NCI-H146 treated with DMSO at 0.1 percent for 48 hours (cell line): ENCODE measurements at regions not wholly inside any gene's neighbourhood (a gene's known extent, or its start where the extent isn't known, plus 50 kb on each side); places are given as distances from the start of the nearest gene placed in this dataset.
"Not testable (repeated sequence)": the region's sequence is repeated elsewhere in the genome, so short reads cannot be mapped to it uniquely, and the experiment has no call there.

ENCODE experiments used
- DNase-seq: peaks from one replicate; lab custom pipeline; 2025; ENCODE audit not compliant: unreplicated experiment; lab: John Stamatoyannopoulos, UW

DNA sequence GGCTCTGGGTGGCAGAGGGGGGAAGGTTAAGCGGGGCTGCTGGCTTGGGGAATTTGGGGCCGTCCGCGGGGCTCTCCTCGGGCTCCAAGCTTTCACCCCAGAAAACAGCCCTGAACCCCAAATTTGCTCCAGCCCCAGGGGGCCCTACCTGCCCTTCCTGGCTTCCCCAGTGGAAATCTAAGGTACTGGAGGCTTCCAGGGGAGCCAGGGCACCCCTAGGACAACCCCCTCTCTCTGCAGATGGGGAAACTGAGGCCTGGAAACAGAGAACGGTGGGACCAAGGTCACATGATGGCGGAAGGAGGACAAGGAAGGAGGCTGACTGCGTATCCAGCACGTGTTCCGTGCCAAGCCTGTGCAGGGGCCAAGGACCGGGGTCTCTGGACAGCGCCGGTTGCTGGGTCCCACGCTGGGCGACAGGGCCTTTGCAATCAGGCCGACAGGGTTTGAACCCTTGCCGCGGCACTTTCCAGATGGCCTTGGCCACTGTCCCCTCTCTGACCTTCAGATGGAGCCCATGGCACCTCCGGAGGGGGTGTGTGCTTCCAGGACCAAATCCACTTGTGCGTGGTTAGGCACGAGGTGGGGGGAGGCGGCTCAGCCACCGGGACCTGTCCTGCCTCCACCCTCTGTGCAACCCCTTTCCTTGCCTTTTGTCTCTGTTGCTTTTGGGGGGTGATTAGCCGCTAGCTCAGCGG is 183.1 kb downstream of the C9orf50 start:
- no peak for DNase-seq

DNA sequence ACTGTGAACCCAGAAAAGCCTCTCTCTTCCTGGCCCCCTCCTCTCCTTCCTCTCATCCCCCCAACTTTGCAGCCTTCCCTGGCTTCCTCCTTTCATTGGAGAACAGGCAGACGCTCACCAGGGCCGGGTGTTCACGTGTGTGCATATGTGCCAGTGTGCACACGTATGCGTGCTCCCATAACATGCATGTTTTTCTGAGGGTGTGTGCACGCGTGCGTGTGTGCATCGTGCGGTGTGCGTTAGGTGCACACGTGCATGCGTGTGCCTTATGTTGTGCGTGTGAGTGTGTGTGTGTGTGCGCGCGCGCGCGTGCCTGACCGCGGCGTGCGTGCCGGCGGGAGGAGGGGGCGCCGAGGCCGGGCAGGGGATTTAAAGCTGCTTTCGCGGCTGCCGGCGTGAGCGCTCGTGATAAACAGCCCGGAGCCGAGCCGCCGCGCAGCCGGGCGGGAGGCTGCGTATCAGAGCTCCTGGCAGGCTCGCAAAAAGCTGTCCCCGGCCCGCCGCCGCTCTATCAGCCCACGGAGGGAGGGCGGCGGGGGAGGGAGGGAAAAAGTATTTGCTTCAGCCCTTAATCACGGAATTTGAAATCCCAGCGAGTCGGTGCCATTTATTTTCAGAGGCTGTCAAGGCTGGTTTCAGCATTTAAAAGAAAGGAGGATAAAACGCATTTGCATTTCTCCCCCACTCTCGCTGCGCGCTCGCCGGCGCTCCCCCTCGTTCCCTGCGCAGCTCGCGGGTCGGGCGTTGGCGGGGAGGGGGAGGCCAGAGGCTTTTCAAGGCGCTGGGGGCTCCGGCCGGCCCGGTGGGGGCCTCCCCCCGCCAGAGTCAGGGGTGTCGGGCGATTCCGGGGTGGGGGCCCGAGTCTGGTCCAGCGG is 183.9 kb downstream of the C9orf50 start:
- DNase-seq, result no peak

DNA sequence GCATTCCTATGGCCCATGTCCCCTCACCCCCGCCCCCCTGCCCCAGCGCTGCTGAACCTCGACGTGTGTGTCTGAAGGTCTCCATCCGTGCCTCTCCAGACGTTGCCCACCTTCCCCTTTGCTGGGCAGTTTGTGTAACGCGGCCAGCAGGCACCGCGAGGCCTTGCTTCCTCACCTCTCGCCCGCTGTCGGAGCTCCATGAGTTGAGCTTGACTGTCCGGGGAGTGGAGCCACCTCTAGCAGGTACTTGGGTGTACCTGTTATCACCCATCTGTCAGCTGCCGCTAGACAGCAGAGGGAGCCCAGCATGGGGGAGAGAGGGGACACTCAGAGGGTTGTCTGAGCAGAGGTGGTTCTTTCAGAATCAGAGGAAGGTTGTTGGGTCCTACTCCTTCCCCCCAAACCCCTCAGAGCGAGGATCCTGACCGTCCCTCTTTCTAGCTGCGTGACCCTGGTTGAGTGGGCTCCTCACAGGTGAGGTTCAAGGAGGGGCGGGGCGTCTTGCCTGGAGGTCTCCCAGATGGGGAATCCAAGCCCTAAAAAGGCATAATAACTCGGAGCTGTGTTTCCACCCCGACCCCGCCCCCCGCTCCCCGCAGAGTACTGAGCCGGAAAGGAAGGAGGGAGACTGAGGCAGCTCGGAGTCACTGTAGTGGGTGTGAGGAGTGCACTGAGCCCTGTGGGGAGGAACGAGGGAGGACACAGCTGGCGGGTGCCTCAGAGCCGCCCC is 184.7 kb downstream of the C9orf50 start:
- DNase-seq, result no peak

DNA sequence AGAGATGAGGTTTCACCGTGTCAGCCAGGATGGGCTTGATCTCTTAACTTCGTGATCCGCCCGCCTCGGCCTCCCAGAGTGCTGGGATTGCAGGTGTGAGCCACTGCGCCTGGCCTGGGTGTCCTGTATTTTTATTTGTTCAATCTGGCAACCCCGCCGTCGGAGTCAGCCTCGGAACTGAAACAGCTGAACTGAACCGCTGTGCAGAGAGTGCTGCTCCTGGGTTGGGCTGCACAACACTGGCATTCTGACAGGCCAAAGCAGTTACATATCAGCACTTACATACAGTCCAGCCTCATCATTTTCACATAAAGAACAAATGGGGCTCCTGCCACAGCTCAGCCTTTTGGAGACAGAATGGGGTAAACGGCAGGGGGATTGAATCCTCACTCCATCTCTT is 185.6 kb downstream of the C9orf50 start:
- no peak for DNase-seq

DNA sequence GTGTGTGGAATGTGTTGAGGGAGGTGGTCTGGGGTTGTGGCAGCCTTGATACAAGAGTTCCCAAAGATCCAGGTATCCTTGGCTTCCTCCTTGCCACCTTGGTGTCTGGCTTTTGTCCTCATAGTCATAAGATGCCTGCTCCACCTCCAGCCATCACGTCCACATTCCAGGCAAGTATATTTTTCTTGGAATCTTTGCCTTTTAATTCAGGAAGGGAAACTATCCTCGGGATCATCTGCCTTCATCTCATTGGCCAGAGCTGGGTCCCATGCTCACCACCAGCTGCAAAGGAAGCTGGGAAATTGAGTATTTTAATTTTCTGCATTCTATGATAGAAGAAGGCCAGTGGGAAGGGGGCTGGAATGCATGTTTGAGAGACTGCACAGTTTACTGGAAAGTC is 186.7 kb downstream of the C9orf50 start:
- DNase-seq, result no peak

DNA sequence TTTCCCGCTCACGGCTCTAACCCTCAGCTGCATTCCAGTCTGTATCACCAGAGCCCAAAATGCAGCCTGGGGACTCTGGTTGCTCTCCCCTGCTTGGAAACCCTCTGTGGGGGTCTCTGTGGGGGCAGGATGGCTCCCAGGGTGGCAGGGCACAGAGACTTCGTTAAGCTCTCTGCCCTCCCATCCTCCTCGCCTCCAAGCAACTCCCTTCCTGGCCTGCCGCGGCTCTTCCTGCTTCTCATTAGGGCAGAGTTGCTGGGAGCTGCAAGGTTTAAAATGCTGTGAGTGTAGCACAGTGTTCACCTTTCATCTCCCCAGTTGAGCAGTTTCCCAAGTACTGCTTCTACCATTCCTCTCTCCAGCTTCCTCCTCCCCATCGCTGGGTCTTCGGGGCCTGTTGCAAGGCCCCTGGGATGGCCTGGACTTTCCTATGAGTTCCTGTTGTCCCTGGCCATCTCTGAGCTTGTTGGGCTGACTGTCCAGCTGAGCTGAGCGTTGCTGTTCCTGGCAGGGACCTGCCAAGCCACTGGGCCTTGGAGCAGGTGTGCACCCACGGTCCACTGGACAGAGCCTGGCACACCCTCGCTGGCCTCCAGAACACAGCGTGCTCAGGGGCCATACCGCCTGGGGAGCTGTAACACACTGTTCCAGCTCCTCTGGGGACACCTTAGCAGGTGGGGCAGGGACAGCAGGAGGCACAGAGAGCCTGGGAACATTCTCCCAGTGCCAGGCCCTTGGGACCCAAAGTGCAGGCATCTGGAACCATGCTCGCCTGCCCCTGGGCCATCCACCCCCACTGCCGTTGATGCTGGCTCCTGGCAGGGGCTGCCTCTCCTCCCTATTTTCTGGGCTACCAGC is 188.4 kb downstream of the C9orf50 start:
- no peak for DNase-seq

DNA sequence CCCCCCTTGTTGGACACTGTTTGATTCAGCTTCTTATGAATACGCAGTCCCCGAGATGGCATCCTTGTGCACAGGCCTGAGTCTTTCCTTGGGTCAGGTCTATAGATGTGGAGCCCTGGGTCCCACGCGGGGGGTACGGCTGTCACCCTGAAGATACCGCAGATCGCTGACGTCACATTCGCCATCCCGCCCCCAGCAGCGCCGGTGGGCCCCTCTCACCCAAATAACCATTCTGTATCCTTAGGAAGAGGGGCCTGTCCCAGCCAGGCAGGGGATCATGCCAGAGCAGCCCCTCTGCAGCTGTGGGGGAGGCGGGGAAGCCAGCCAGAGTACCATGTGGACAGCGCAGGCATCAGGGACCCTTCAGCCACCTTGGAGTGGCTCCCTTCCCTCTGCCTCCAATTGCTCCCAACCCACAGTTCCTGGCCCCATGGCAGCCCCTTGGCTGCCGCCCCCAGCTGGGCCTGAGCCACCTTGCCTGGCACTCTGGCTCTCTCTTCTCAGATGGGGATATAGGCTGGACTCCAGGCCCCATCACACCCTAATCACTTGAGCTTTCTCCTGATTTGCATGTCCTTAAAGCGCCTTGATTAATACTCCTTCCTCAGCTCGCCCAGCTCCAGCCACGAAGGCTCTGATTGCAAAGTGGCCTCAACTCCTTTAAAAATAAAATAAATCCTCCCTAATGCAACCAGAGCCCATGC is 189.8 kb downstream of the C9orf50 start:
- DNase-seq, result no peak

DNA sequence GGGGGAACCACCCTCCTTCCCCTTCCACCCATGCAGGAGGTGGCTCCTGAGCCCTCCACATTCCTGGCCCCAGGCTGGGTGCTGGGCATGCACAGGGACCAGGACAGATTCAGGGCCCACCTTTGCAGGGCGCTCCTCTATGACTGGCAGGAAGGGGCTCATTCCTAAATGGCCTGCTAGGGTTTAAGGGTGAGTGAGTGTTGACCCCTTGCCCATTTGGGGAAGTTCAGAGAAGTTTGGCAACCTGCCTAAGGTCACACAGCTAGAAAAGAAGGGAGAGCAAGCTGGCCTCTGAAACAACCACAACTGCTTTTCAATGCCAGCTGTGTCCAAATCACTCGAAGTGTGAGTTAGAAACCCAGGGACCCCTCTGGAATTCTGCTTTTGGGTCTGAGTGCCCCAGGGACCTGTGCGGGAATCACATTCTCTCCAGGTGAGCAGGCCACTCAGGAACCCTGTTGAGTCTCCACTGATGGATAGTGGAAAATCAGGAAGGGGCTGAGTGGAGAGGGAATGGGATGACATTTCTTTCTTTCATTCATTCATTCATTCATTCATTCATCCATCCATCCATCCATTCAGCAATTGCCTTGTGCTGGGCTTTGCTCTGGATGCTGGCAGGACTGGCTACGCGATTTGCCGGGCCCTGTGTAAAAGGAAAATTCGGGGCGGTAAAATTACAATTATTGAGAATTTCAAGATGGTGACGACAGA is 191.9 kb downstream of the C9orf50 start:
- no peak for DNase-seq

DNA sequence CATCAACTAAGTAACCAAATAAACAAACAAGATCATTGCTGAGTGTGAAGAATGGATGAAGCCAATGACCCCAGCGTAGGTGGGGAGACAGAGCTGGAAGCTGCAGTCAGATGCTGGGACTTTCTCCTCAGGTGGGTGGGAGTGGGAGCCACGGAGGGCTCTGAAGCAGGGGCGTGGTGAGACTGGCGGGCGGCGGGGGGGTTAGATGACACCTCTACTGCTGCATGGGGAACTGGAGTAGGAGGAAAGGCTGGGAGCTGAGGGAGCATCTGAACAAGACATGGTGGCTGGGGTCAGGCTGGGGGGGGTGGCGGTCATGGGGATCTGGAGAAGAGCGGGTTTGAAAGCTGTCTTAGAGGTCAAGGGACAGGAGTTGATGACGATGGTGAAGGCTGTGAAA is 193.8 kb downstream of the C9orf50 start:
- DNase-seq, result no peak

DNA sequence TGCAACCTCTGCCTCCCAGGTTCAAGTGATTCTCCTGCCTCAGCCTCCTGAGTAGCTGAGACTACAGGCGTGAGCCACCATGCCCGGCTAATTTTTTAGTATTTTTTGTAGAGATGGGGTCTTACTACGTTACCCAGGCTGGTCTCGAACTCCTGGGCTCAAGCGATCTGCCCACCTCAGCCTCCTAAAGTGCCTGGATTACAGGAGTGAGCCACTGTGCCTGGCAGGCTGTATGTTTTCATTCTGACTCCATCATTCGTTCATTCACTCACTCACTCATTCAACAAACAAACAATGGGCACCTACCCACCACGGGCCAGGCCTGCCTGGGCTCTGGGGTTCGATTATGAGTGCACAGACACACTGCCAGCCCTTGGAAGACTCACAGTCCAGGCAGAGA is 197.1 kb downstream of the C9orf50 start:
- not testable (repeated sequence) for DNase-seq

DNA sequence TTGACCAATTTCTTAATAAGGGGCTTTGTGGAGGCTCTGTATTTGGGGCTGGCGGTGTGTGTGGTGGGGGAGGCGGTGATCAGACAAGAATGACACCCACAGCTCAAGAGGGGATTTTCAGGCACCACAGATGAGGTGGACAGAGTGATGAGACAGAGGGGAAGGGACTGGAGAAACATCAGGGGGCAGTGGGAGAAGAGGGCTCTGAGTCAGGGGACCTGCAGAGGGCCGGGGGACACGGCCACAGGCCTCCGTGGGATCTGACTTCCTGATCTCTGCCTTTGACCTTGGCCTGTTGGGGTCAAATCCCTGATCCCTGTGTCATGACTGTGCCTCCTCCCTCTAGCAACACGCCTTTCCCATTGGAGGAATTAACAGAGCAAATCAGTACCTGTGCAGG is 197.7 kb downstream of the C9orf50 start:
- no peak for DNase-seq

DNA sequence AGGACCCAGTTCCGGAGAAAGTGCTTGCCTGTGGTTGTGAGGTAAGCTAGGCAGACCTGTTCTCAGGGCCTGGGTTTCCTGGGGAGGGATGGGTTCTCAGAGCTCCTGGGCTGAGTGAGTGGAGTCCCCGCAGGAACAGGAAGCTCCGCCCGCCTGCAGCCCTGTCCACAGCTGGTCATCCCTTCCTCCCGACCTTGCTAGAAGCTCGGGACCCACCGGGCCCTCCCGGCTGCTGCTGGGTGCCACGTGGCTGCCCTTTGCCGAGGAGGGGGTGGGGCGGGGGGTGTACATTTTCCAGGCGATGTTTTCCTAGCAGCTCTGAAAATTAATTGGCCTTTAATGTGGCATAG is 198.1 kb downstream of the C9orf50 start:
- no peak for DNase-seq

DNA sequence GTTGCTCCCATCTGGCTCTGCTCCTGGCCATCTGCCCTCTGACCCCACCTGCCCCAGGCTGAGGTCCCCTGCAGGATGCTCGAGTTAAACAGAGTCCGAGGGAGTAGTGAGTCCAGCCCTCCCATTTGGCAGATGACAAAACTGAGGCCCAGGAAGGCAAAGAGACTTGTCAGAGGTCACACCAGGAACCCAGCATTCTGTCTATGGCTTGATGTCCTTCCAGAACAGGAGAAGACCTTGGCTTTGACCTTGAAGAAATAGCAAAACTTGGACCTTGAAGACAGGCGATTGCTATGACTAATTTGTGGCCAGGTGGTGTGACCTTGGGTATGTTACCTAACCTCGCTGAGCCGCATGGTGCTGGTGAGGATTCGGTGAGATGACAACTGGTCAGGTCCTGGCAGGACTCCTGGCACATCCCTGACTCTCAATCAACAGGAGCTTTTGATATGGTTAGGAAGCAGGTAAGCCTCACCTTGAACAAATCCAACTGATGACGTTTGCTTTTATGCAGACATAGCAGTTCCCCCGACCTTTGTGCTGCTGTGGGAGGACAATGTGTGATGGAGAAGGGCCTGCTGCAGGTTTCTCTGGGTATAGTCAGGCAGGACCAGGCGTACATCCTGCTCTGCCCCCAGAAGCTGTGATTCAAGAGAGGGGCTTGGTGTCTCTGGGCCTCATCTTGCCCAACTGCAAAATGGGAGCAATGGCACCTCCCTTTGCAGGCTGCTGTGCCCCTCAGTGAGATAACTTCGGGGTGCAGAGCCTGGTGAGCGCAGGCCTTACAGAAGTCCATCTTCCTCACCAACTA is 198.7 kb downstream of the C9orf50 start:
- DNase-seq, result no peak

DNA sequence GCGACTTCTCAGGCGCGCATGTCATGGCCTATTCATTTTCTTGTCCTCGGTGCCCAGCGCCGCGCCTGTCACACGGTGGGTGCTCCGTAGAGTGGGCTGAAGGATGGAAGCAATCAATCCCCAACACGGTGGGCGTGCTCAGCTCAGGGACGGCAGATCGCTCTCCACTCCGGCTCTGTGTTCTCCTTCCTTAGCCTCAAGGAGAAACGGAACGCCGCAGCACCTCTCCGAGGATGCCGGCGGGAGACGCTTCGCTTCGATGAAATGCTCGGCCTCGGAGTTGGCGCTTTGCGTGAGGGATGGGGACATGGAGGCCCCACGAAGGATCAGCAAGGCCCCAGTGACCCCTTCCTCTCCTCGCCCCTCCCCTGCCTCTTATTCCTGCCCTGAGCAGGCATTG is 199.5 kb downstream of the C9orf50 start:
- no peak for DNase-seq

DNA sequence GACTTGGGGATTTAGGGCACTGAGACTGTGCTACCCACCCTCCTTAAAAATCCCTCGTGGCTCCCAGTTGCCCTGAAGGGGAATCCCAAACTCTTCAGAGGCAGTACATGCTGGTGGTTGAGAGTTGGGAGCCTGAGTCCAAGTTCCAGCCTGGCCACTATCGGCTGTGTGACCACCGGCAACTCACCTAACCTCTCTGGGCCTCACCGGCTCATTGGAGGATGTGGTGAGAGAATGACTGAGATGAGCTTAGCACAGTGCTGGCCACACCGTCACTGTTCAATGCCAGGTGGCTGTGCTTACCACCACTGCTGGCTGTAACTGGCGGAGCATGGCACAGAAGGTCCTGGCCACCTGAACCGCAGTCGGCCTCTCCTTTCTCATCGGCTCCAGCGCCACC is 200.2 kb downstream of the C9orf50 start:
- DNase-seq, result no peak

DNA sequence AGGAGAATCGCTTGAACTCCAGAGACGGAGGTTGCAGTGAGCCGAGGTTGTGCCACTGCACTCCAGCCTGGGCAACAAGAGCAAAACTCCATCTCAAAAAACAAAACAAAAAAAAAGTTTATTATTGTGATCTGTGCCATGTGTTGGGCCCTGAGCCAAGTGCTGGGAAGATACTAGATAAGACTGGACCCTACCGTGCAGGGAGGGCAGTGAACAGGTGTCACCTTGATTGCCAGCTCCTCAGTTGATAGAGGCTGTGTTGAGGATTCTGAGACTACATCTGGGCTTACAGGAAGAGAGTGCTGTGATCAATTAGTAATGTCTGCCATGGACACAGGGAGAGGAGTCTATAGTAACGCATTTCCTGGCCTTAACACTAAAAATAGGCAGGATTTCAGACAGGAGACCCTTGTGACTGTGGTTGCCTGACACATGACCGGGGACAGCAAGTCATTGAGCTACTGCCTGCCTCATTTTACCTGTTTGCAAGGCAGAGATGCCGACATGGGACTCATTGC is 201.5 kb downstream of the C9orf50 start:
- DNase-seq, result no peak

DNA sequence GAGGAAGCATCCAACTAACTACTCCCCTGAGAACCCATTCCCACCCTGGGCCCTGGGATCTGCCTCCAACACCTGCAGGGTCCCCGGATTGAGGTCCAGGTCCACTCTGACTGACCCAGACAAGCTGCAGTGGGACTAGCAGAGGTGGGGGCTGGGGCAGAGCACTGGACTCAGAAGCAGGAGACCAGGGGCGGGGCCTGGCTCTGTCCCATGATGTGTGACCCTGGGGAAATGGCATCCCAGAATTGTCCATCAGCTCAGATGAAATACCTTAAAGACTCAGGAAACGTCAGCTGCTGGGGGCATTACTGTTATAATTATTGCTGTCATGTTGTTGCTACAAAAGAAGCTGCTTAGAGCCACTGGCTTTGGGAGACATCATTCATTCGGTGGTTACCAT is 202.4 kb downstream of the C9orf50 start:
- DNase-seq, result no peak

DNA sequence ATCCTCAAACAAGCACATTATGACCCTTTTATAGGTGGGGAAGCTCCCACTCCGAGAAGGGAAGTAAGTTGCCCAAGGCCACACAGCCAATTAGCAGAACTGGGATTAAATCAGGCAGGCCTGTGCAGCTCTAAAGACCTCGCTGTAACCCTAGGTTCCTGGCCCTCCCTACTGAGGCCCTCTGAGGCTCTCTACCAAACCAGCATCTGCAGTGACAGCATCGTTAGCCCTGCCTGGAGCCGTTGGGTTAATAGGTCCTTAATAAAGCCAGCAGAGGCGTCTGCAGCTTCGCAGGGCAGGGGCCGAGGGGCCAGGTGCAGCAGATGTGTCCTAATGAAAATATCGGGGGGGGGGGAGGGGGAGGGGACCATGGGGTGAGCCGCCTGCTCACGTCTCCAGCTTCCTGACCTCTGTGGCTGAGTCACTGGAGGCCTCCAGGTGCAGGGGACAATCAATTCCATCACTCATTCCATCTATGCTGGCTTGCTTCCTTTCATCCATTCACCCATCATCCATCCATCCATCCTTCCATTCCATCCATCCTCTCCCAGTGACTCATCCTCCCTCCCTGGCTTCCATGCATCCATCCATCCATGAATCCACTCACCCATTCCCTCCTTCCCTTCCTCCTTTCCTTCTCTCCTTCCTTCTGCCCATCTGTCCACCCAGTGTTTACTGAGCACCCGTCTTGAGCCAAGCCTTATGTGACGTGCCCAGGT is 203.9 kb downstream of the C9orf50 start:
- DNase-seq, result no peak
